Glutamatergic neuron (in vitro differentiated cells): ENCODE measurements at regions not wholly inside any gene's neighbourhood (a gene's known extent, or its start where the extent isn't known, plus 50 kb on each side); places are given as distances from the start of the nearest gene placed in this dataset.

Experiments
- DNase-seq: peaks from one replicate; pipeline ENCODE4 v3.0.0; 2022
- H3K27ac Mint-ChIP-seq: one replicate; pipeline ENCODE4 v1.8.0; 2020; ENCODE audit warnings: mild to moderate bottlenecking, mixed read lengths, inconsistent platforms; ENCODE audit not compliant: unreplicated experiment
- H3K27me3 Mint-ChIP-seq: one replicate; pipeline ENCODE4 v1.8.0; 2020; ENCODE audit warnings: mild to moderate bottlenecking, moderate library complexity, mixed read lengths, inconsistent platforms; ENCODE audit not compliant: unreplicated experiment
- H3K36me3 Mint-ChIP-seq: one replicate; pipeline ENCODE4 v1.8.0; 2020; ENCODE audit warnings: mild to moderate bottlenecking, mixed read lengths, inconsistent platforms; ENCODE audit not compliant: unreplicated experiment
- H3K4me1 Mint-ChIP-seq: one replicate; pipeline ENCODE4 v1.8.0; 2020; ENCODE audit warnings: mild to moderate bottlenecking, low read depth, mixed read lengths, inconsistent platforms; ENCODE audit not compliant: unreplicated experiment
- H3K4me3 Mint-ChIP-seq: one replicate; pipeline ENCODE4 v1.8.0; 2020; ENCODE audit warnings: mild to moderate bottlenecking, mixed read lengths, inconsistent platforms; ENCODE audit not compliant: unreplicated experiment
- H3K9me3 Mint-ChIP-seq: one replicate; pipeline ENCODE4 v1.8.0; 2020; ENCODE audit warnings: mild to moderate bottlenecking, moderate library complexity, mixed read lengths, inconsistent platforms; ENCODE audit not compliant: unreplicated experiment
- TF ChIP-seq, protein P1 (sequence below): fragments of 200-600 bp; sonication (generic); IDR thresholded peaks from one replicate; pipeline ENCODE4 v1.5.0; 2021; ENCODE audit not compliant: partially characterized antibody, unreplicated experiment

DNA sequence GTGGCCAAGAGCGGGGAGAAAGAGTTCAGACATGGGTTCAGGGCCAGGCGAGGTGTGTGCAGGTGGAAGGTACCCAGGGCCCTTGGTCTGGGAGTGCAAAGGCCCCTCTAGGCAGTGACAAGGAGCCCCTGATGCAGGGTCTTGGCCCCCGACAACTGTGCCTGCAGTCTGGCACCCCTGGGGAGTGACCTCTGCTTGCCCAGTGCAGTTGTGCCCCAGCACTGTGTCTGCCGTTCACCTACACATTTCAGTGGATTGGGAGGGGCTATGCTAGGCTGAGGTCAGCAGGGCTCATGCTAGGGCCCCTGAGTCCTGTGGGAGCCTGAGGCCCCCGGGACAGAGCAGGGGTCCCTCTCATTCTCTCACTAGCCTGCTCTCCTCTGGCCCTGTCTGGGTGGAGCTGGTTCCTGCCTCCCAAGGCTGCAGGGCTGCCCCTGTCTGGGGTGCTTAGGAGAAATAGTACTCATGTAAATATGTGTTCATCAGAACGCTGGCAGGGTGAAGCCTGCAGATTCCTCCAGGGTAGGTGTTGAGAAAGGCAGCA is 550.4 kb downstream of the TCERG1L start:
- no peak overlapping the region for H3K4me3 Mint-ChIP-seq
- peaks cover 7% of the 10 kb centered on the region for H3K9me3 Mint-ChIP-seq
- H3K27me3 Mint-ChIP-seq, result peaks cover 3% of the 10 kb centered on the region
- H3K27ac Mint-ChIP-seq, result no peak overlapping the region
- peaks cover 6% of the 10 kb centered on the region for H3K36me3 Mint-ChIP-seq
- TF ChIP-seq, protein P1, sequence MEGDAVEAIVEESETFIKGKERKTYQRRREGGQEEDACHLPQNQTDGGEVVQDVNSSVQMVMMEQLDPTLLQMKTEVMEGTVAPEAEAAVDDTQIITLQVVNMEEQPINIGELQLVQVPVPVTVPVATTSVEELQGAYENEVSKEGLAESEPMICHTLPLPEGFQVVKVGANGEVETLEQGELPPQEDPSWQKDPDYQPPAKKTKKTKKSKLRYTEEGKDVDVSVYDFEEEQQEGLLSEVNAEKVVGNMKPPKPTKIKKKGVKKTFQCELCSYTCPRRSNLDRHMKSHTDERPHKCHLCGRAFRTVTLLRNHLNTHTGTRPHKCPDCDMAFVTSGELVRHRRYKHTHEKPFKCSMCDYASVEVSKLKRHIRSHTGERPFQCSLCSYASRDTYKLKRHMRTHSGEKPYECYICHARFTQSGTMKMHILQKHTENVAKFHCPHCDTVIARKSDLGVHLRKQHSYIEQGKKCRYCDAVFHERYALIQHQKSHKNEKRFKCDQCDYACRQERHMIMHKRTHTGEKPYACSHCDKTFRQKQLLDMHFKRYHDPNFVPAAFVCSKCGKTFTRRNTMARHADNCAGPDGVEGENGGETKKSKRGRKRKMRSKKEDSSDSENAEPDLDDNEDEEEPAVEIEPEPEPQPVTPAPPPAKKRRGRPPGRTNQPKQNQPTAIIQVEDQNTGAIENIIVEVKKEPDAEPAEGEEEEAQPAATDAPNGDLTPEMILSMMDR, result no peak
- no peak for DNase-seq
- H3K4me1 Mint-ChIP-seq, result no peaks in the 10 kb centered on the region

DNA sequence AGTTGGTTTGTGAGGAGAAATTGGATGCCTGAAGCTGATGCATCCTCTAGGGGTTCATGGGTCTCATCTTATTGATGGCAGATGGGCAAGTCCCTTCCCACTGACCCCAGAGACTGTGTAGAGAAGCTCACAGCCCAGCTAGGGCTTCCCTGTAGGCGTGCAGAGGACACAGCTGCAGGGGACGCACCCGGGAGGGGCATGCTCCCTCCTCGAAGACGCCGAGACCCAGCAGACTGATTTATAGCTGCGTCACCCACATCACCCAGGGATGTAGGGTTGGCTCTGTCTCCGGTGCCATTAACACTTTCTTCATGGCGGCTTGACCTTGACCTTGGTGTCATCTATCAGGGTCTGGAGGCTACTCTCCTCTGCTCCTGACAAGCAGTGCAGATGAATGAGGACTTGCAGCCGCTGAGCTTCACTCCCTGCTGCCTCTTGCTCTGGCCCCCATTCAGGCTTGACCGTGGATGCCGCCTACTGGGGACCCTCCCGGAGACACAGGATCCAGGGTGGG is 549.7 kb downstream of the TCERG1L start:
- H3K4me3 Mint-ChIP-seq, result no peak overlapping the region
- TF ChIP-seq, protein P1, result no peak
- peaks cover 6% of the 10 kb centered on the region for H3K36me3 Mint-ChIP-seq
- H3K27ac Mint-ChIP-seq, result no peak overlapping the region
- no peaks in the 10 kb centered on the region for H3K4me1 Mint-ChIP-seq
- DNase-seq, result no peak
- peaks cover 11% of the 10 kb centered on the region for H3K9me3 Mint-ChIP-seq
- H3K27me3 Mint-ChIP-seq, result peaks cover 3% of the 10 kb centered on the region

DNA sequence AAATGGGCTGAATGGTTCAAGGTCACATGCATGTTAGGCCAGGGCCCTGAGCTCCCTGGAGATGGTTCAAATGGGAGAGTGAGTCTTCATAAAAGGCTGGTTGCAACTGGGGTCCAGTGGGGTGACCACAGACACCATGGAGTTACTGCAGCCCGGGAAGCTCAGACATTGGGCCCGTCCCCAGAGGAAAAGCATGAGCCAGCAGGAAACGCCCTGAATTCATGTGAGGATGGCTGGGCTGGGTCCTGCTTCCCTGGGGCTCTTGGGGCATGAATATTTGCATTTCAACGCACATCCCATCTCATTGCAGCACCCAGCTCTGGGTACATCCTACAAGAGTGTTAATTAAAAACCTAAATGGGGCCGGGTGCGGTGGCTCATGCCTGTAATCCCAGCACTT is 549.0 kb downstream of the TCERG1L start:
- DNase-seq, result no peak
- Mint-ChIP-seq H3K4me3 (no peak overlapping the region), H3K9me3 (peaks cover 11% of the 10 kb centered on the region), H3K36me3 (peaks cover 6% of the 10 kb centered on the region), H3K27ac (no peak overlapping the region), H3K4me1 (no peaks in the 10 kb centered on the region), H3K27me3 (peaks cover 3% of the 10 kb centered on the region)
- TF ChIP-seq, protein P1, result no peak

DNA sequence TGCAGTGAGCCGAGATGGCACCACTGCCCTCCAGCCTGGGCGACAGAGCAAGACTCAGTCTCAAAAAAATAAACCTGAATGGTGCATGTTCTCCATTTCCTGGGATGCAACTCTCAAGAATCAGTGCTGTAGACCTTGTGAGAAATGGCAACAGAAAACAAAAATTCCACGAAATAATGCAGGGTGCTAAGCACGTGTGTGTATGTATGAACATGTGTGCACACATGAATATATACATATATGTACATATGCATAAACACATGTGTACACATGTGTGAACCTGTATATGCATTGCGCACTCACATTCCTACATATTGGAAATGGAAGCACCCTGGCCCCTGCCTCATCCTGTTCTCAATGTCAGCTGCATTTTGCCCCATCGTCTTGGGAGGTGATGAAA is 548.5 kb downstream of the TCERG1L start:
- TF ChIP-seq, protein P1, result no peak
- Mint-ChIP-seq H3K4me3 (no peak overlapping the region), H3K36me3 (peaks cover 8% of the 10 kb centered on the region), H3K4me1 (no peaks in the 10 kb centered on the region), H3K9me3 (peaks cover 10% of the 10 kb centered on the region), H3K27me3 (peaks cover 3% of the 10 kb centered on the region), H3K27ac (no peak overlapping the region)
- no peak for DNase-seq

DNA sequence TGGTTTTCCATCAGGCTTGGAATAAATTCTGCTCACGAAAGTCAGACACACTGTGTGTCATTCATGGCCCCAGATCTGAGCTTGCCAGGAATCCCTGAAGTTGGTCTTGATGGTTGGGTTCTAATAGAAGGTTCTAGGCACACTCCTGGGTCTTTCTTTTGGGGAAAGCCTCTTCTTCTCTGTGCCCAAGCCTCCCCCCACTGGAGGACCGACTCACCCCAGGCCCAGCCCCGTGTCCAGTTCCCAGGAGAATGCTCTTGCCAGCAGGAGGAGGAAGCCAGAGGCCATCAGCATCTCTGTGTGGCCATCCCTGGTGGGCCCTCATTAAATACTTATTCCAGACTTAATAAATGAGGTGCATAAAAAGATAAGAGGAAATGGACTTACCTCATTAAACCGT is 548.0 kb downstream of the TCERG1L start:
- H3K9me3 Mint-ChIP-seq, result peaks cover 14% of the 10 kb centered on the region
- peaks cover 11% of the 10 kb centered on the region for H3K36me3 Mint-ChIP-seq
- TF ChIP-seq, protein P1, result no peak
- no peaks in the 10 kb centered on the region for H3K4me1 Mint-ChIP-seq
- no peak for DNase-seq
- H3K4me3 Mint-ChIP-seq, result no peak overlapping the region
- H3K27ac Mint-ChIP-seq, result no peak overlapping the region
- peaks cover 4% of the 10 kb centered on the region for H3K27me3 Mint-ChIP-seq
